Vagina (tissue), 2 donors: ENCODE measurements at regions not wholly inside any gene's neighbourhood (a gene's known extent, or its start where the extent isn't known, plus 50 kb on each side); places are given as distances from the start of the nearest gene placed in this dataset.

Source experiments
- POLR2A ChIP-seq, 2 donors: fragments of 450-650 bp; IDR thresholded peaks; one replicate each; pipeline ENCODE4 v1.6.1; 2017; ENCODE audit warnings: antibody characterized with exemption in 2 of 2, mild to moderate bottlenecking in 2 of 2, moderate library complexity in 2 of 2
- TF ChIP-seq, protein P1 (sequence below), 3 experiments: fragments of 450-650 bp in 2 of 3; fragments of 200-600 bp in 1 of 3; sonication (generic) in 1 of 3; IDR thresholded peaks; one replicate each; pipeline ENCODE4 v1.5.1; 2017 to 2019; ENCODE audit warnings: antibody characterized with exemption in 3 of 3, mild to moderate bottlenecking in 2 of 3, moderate library complexity in 2 of 3

- TF ChIP-seq, protein P1, sequence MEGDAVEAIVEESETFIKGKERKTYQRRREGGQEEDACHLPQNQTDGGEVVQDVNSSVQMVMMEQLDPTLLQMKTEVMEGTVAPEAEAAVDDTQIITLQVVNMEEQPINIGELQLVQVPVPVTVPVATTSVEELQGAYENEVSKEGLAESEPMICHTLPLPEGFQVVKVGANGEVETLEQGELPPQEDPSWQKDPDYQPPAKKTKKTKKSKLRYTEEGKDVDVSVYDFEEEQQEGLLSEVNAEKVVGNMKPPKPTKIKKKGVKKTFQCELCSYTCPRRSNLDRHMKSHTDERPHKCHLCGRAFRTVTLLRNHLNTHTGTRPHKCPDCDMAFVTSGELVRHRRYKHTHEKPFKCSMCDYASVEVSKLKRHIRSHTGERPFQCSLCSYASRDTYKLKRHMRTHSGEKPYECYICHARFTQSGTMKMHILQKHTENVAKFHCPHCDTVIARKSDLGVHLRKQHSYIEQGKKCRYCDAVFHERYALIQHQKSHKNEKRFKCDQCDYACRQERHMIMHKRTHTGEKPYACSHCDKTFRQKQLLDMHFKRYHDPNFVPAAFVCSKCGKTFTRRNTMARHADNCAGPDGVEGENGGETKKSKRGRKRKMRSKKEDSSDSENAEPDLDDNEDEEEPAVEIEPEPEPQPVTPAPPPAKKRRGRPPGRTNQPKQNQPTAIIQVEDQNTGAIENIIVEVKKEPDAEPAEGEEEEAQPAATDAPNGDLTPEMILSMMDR (IDR thresholded peaks at IDR 0.05), result no peak
- no peak for TF ChIP-seq POLR2A (IDR thresholded peaks at IDR 0.05)
Observed at GRCh38 chr16:25340973-25341372, 83.3 kb upstream of the ZKSCAN2 start.
